ENCODE measurements at regions not wholly inside any gene's neighbourhood (a gene's known extent, or its start where the extent isn't known, plus 50 kb on each side); places are given as distances from the start of the nearest gene placed in this dataset.

- DNase-seq = no peak
Observed at GRCh38 chr10:120313715-120314114, 143.3 kb upstream of the PLPP4 start.

DNA sequence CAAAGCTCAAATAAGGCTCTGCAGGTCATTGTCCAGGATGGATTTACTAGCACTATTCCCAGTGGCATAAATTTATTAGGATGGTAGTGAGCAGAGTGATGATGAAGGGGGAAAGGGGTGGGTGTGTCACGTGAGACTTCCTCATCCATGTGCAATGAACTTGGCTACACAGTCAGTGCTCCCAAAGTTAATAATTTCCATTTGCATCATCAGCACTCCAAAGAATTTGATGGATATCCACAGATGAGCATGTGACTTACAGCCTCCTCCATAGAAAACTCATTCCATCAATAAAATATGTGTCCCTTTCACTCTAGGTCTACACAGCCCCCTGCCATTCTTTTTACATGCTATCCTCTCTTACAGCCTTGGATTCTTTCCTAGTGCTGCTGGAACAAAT lies 142.6 kb upstream of the PLPP4 start:
- DNase-seq = no peak

GRCh38 chr10:120318862-120319261 lies 138.2 kb upstream of the PLPP4 start:
- DNase-seq = no peak

- no peak for DNase-seq
Observed at GRCh38 chr10:120327675-120328074, 129.4 kb upstream of the PLPP4 start.

- no peak for DNase-seq
Observed at GRCh38 chr10:120328647-120329046, 128.4 kb upstream of the PLPP4 start.

DNA sequence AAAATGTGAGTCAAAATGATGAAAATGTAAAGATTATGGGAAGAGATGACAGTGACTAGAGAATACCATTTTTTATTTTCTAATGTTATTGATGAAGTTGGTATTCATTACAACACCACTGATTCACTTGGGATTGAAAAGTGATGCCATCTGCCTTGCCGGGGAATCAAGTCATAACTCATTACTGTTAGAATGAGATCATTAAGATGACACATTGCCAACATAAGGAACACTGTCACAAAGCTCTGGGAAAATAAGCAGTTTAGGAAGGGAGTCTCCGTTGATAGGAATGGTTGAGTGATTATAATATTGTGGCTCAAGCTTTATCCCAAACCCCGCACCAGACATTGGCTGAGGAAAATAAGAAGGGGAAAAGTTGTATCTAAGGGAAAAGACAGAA lies 121.5 kb upstream of the PLPP4 start:
- no peak for DNase-seq

GRCh38 chr10:120336306-120336910 lies 120.6 kb upstream of the PLPP4 start:
- DNase-seq = no peak

- DNase-seq = no peak
Observed at GRCh38 chr10:120336911-120337540, 120.0 kb upstream of the PLPP4 start.

DNA sequence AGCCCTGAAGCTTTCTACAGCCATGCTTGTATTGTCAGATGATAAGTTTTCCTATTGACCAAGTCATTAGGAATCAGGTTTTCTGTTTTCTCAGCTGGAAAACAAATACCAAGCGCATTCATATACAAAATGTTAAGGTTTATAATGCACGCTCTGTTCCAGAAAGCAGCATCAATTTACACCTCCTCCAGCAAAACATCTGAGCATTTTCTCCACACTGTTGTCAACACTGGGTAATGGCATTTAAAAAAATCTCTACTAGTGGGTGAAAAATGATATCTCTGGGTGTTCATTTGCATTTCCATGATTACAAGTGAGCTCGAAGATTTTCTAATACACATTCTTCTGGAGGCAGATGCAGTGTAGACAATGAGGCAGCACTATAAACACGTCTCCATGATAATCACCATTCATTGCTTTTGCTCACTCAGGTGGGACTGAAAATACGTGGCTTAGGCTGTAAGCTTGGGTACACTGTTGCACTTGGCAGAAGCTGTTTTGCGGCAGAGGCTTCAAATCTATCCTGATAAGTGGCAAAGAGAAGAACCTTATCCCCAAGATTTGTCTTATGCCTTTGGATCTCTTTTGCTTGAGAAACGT lies 114.8 kb upstream of the PLPP4 start:
- DNase-seq = no peak

DNA sequence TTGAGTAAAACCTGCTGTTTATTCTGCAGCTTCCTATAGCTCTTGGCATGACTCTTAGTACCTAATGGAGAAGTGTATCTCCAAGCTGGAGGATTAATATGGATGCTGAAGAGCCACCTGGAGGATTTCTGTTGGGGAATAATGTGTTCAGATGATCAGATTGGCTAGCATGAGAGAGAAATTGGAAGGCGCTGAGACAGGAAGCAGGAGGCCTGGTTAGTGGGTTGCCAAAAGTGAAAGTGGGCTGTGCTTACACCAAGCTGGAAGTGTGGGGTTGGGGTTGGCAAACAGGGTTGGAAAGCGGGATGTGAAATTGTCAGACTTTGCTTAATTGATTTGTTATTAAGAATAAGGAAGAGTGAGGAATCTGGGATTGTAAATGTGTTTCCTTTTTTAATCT lies 111.8 kb upstream of the PLPP4 start:
- no peak for DNase-seq

- DNase-seq = no peak
Observed at GRCh38 chr10:120347644-120348043, 109.4 kb upstream of the PLPP4 start.

GRCh38 chr10:120349069-120349468 lies 108.0 kb upstream of the PLPP4 start:
- no peak for DNase-seq

GRCh38 chr10:120355425-120355824 lies 101.6 kb upstream of the PLPP4 start:
- no peak for DNase-seq

DNA sequence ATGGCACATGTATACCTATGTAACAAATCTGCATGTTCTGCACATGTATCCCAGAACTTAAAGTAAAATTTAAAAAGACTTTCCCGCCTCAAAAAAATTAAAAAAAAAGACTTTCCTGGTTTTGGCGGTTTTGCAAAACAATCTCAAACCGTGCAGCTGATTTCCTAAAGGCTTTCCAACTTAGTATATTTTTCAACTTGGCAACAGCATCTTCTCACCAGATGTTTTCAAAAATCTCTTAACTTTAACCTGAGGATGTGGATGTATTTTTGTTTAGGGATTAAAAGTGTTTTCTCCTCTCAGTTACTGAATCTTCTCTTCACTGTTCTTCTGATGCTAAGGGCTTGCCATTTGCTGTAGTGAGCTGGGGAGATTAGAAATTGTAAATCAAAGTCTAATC lies 96.5 kb upstream of the PLPP4 start:
- DNase-seq = no peak

DNA sequence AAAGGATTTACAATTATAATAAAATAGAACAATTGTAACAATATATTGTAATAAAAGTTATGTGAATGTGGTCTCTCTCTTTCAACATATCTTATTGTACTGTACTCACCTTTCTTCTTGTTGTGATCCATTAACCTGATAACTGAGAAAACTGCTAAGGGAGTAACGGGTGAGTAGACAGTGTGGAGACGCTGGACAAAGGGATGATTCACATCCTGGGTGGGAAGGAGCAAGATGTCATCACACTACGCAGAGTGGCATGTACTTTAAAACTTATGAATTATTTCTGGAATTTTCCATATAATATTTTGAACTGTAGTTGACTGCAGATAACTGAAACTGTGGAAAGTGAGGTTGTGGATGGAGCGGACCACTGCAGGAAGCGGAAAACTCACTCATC lies 91.2 kb upstream of the PLPP4 start:
- DNase-seq = no peak

GRCh38 chr10:120367341-120367740 lies 89.7 kb upstream of the PLPP4 start:
- DNase-seq = no peak

- no peak for DNase-seq
Observed at GRCh38 chr10:120368338-120368737, 88.7 kb upstream of the PLPP4 start.

GRCh38 chr10:120368927-120369326 lies 88.1 kb upstream of the PLPP4 start:
- DNase-seq = no peak

- DNase-seq = no peak
Observed at GRCh38 chr10:120369856-120370276, 87.2 kb upstream of the PLPP4 start.

DNA sequence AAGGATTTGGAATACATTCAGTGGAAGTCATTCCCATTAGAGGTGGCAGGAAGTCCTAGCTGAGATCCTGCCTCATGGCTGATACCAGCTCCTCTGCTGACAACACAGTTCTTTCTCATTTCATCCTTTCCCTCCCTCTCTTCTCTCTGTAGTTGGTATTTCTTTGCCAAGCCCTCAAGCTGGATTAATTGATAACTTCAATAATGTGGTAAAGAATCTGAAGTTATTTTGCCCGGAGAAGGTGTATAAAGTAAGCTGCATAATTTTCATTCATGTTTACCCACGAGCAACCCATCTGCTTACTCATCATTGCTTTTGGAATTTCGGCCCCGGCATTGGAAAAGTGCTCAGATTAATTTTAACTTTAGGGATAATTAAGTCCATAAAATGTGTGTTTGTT lies 85.2 kb upstream of the PLPP4 start:
- DNase-seq = no peak

DNA sequence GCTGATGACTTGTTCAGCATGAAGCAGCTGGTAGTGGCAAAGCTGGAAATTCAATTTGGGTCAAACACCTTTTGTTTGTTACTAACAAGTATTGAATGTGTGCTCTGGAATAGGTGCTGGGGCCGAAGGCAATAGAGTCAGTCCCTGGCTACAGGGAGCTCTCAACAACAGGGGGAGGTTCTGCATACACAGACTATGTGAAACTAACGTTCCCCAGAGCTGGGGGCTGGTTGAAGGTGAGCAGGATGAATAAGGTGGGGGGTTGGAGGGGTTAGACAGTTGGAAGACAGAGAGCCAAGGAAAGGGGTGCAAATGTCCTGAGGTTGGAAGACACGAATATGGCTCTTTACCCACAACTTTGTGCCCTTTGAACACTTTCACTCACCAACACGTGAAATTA lies 84.1 kb upstream of the PLPP4 start:
- no peak for DNase-seq

GRCh38 chr10:120375666-120376065 lies 81.4 kb upstream of the PLPP4 start:
- DNase-seq = no peak

GRCh38 chr10:120381931-120382330 lies 75.1 kb upstream of the PLPP4 start:
- DNase-seq = no peak

DNA sequence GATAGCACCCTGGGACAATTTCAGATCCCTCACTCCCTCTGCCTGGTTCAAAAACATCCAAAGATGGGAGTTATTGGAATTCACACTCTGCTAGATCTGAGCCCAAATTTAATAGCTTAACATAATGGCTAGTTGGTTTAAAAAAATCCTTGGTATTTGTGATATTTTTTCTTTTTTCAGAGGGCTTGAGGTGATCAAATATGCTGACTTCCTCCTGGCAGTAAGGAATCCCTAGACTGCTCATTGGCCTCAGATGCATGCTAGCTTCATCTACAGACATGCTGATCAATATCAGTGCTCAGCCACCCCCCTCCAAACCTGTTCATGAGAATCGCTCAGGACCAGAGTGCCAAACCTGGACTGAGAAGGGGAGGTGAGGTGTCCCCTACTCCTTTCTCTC lies 74.7 kb upstream of the PLPP4 start:
- DNase-seq = no peak

DNA sequence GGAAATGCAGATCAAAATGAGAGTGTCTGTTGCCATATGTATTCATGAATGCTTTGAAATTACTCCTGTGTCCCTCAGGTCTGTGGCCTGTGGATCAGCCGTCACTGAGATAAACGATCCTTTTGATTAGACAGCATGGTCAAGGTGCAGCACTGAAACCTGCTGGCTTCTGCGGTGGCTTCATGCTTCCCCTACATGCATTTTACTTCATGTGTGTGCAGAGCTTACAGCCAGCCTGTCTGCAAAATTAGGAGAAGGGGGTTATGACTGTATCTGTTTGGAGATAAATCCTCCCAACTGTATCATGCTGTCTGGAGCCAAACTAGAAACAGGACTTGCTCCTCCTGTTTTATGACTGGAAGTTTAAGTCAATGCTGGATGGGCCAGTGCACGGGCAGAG lies 71.0 kb upstream of the PLPP4 start:
- no peak for DNase-seq
